Stimulated activated CD8-positive, alpha-beta memory T cell treated with anti-CD3 and anti-CD28 coated beads, Interleukin-4, amount 100 ng/mL, for 1 hour (primary cell): ENCODE measurements at regions not wholly inside any gene's neighbourhood (a gene's known extent, or its start where the extent isn't known, plus 50 kb on each side); places are given as distances from the start of the nearest gene placed in this dataset.
A peak's percentile ranks its signal among the peaks of the same experiment; 100 is the strongest.
"Not testable (repeated sequence)": the region's sequence is repeated elsewhere in the genome, so short reads cannot be mapped to it uniquely, and the experiment has no call there.

Experiments used
- DNase-seq, 2 donors: peaks; one replicate each; pipeline ENCODE4 v3.0.0-alpha.2; 2020; ENCODE audit warnings: low read depth in 2 of 2, low spot score in 1 of 2

DNA sequence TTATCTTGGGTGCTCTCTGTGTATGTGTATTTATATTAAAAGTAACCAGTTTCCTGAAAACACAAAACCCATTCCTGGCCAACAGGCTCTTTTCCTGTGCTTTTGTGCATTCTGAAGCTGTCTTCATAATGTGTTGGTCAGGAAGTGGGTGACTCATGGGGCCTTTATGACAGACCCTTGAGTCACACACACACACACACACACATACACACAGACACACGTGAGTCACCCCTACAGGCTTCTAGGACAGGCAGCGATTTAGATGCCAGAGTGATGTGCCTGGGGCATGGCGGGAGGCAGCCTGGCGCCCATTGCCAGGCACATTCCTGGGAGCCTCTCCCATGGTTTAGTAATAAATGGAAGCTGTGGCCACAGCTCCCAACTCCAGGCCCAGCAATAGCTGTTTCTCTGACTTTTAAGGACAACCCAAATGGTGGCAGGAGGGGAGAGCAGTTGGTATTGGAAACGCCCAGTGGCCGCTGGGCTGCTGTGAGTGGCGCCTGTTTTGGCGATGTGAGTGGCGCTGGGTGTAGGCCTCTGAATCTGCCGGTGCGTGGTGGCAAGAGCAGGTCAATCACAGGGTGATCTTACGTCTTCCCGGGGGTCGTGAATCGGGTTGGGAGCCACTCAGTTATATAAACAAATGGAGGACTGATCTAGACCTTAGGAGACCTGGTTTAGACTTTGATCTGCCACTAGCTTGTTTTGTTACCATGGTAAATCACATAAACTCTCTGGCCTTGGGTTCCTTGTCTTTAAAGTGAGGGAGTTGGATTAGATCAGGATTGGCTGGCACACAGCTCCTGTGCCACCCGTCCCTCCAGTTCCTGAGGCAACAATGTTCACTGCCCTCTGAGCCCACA lies 150.7 kb upstream of the DLX2 start:
- peak in 1 of 2 donors; percentile 50 for DNase-seq

DNA sequence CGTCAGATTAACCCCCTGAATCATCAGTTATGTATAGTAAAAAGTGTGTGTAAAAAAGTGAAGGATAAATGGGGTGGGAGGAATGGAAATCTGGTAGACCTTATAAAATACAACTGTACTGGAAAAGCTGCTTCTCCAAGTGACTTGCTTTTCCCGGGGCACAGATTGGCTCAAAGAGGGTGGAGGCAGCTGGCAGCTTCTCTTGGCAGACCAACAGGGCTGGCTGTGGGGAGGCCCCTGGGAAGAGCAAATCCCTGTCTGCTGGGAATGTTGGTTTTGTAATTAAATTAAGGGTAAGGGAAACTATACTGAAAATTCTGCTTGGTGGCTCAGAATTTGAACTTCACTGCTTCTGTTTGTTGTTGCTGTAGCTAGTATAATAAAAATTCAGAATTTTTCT lies 154.2 kb upstream of the DLX2 start:
- no peak for DNase-seq

DNA sequence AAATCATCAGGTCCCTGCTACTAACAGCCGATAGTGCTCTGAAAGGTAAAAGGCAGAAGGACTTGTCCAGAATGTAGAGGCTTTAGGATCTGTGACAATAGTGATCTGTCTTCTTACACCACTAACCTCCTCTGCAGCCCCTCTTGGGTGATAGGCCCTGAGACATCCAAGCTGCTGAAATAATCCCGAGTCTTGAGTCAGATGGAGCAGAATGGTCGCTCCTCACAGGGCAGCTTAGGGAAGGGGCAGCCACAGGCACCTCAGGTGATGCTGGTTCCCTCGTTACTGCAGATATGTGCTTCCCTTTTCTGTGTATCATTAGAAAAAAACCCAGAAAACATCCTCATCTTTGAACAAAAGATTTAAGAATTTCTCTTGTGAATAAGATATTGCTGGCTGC lies 157.1 kb upstream of the DLX2 start:
- no peak for DNase-seq

DNA sequence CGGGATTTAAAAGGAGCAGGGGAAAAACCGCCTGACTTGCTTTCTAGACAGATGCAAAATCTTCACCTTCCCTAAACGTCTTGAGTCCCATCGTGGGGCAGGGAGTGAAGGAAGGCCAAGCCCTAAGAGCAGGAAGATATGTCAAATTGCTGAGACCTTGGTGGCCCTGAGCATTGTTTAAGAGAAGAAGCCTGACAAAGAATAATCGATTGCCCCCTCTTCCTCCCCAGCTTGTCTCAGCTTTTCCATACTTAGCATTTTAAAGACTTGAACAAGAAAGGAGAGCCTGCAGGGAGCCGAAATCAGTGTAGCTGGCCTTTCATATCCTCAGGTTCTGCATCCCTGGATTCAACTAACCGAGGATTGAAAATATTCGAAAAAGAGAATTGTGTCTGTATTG lies 157.6 kb upstream of the DLX2 start:
- no peak for DNase-seq

DNA sequence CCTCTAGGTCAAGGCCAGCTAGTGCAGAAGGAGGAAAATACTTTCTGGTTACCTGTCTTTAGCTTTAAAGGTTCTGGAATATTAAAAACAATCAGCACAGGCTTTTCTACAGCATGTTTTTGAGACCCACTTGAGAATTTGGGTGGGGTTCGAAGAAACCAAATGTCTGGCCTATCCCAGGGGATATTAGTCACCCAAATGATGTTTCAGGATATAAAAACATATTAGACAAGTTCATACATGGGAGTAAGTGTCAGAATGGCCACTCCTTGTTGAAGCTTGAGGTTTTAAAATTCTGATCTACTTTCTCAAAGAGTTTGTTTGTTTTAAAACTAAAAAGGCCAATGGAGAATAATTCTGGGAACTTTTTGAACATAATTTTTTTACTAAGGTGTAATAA lies 158.6 kb upstream of the DLX2 start:
- DNase-seq = no peak

DNA sequence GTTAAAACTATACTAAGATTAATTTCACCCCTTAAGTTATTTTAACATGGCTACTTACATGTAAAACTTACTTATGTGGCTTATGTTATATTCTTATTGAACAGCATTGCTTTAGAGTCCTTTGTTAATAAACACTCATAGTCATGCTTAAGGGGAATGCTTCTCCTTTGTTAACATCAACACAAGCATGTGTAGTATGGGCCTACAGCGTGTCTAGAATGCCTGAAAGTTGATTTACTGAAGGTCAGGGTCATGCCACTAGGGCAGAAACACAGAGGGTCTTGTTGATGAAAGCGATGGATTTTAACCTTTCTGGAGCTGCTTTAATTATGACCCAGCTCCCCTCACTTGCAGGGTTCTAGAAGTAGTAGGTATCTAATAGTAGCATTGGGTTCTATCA lies 159.8 kb upstream of the DLX2 start:
- DNase-seq = no peak

DNA sequence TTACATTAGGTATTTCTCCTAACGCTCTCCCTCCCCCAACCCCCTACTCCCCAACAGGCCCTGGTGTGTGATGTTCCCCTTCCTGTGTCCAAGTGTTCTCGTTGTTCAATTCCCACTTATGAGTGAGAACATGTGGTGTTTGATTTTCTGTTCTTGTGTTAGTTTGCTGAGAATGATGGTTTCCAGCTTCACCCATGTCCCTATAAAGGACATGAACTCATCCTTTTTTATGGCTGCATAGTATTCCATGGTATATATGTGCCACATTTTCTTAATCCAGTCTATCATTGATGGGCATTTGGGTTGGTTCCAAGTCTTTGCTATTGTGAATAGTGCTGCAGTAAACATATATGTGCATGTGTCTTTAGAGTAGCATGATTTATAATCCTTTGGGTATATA lies 162.1 kb upstream of the DLX2 start:
- not testable (repeated sequence) for DNase-seq

DNA sequence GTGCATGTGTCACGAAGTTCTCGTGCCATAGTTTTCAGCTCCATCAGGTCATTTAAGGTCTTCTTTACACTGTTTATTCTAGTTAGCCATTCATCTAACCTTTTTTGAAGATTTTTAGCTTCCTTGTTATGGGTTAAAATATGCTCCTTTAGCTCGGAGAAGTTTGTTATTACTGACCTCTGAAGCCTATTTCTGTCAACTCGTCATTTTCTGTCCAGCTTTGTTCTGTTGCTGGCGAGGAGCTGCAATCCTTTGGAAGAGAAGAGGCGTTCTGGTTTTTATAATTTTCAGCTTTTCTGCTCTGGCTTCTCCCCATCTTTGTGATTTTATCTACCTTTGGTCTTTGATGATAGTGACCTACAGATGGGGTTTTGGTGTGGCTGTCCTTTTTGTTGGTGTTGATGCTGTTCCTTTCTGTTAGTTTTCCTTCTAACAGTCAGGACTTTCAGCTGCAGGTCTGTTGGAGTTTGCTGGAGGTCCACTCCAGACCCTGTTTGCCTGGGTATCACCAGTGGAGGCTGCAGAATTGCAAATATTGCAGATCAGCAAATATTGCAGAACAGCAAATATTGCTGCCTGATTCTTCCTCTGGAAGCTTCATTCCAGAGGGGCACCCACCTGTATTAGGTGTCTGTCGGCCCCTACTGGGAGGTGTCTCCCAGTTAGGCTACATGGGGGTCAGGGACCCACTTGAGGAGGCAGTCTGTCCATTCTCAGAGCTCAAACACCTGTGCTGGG lies 157.7 kb upstream of the ITGA6 start:
- not testable (repeated sequence) for DNase-seq

DNA sequence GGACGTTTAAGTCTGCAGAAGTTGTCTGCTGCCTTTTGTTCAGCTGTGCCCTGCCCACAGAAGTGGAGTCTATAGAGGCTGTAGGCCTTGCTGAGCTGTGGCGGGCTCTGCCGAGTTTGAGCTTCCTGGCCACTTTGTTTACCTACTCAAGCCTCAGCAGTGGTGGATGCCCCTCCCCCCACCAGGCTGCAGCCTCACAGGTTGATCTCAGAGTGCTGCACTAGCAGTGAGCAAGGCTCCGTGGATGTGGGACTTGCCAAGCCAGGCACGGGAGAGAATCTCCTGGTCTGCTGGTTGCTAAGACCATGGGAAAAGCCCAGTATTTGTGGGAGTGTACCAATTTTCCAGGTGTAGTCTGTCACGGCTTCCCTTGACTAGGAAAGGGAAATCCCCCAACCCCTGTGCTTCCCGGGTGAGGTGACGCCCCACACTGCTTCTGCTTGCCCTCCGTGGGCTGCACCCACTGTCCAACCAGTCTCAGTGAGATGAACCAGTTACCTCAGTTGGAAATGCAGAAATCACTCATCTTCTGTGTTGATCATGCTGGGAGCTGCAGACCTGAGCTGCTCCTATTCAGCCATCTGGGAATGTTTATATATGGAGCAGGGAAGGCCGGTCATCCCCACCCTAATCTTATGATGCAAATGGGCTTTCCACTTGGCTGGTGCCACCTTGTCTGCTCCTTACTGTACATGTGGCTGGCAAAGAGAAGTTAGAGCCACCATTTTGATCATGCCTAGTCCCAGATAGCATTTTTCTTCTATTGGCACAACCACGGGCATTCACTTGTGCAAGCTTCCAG lies 156.9 kb upstream of the ITGA6 start:
- DNase-seq = no peak

DNA sequence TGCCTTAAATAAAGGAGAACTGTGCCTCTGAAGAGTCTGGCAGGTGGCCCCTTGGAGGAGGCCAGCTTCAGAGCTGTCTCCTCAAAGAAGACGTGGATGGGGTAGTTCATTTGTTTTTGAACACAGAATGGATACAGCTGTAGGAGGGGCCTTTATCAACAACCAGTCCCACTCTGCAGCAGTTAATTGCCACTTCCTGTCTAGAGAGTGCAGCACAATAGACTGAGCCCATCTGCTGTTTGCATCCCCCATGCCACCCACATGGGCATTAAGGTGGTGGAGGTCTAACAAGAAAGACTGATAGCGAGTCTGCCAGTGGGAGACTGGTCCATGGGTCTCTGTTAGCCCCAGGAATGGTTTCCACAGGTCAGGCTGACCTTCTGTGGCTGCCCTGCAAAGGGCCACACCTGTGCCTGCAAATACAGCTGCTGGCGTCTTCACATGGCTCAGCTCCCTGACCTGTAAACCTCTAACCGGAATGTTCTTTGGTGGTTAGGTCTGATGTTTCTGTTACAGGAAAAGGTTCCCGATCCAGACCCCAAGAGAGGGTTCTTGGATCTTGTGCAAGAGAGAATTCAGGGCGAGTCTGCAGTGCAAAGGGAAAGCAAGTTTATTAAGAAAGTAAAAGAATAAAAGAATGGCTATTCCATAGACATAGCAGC lies 153.3 kb upstream of the ITGA6 start:
- no peak for DNase-seq

DNA sequence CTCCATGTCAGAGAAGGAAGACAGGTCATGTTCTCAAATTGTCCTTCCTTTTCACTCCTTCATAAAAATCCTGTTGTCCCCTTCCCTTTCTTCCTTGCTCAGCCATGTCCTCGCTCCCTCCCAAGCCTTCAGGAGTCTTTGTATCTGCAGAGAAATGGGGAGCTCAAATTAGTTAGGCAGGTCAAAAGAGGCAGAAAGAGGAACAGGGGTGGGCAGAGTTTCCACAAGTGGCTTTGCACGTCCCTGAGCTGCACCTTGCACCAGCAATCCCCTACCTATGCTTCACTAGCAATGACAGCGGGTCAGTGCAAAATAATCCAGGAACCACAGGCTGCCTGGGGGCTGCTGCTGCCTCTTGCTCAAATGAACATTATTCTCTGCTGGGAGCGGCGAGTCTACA lies 152.1 kb upstream of the ITGA6 start:
- DNase-seq = no peak

DNA sequence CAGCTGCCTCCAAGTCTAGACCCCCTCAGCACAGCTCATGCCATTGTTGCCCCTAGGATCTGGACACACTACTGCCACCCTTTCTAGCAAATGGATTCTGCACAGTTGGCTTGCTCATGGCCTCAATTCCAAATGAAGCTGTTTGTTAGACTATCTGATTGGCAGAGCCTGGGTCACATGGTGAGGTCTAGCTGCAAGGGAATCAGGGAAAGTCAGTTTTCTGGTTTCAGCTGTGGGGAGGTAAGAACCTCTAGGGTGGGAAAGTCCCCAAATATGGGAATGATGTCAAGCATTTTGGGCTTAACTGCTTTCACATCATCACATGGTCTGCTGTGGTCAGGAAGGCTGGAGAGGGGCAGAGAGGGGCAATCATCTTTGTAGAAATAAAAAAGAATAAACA lies 150.4 kb upstream of the ITGA6 start:
- no peak for DNase-seq

DNA sequence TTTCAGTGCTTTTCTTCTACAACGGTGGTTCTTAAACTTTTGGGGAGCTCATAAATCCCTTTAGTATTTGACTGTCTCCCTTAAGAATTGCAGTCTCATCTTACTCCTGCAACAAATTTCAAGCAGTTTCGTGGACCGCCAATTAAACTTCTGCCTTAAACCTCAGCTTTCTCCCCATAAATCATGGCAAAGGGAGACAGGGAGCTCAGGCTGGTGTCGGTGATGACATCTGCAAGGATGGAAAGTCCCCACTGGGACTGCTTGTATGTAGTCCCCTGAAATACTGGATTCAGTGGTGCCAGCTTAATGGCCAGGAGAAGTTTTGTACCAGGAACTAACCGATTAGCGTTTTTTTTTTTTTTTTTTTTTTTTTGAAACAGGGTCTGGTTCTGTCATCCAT lies 148.7 kb upstream of the ITGA6 start:
- no peak for DNase-seq

DNA sequence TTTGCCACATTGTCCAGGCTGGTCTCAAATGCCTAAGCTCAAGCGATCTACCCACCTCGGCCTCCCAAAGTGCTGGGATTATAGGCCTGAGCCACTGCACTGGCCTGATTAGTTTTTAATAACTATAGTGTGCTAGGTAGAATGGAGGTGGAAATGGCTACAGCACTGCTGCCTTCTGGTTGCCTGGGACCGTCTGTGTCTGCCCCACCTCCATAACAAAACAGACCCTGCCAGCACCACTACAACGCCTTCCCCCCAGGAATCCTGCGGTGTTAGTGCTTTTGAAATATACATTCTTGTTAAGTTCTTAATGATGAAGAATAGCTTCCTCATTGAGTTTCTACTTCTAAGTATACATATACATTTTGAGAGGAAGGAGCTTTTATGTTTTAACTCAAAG lies 148.2 kb upstream of the ITGA6 start:
- DNase-seq = no peak

DNA sequence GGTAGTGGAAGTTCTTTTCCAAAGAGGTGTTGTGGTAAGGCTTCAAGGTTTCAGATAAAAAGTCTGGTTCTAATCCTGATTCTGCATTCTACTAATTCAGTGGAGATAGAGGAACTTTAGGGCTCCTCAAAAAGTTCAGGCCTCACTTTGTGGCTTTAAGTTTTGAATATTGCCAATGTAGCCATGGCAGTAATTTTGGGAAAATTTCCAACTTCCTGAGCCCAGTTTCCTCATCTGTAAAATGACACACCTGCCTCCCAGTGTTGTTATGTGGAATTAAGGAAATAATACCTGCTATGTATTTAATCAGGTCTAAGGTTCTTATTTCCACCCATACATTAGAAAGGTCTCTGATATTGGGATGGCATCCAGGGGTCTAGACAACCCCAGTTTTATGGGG lies 147.6 kb upstream of the ITGA6 start:
- DNase-seq = no peak

DNA sequence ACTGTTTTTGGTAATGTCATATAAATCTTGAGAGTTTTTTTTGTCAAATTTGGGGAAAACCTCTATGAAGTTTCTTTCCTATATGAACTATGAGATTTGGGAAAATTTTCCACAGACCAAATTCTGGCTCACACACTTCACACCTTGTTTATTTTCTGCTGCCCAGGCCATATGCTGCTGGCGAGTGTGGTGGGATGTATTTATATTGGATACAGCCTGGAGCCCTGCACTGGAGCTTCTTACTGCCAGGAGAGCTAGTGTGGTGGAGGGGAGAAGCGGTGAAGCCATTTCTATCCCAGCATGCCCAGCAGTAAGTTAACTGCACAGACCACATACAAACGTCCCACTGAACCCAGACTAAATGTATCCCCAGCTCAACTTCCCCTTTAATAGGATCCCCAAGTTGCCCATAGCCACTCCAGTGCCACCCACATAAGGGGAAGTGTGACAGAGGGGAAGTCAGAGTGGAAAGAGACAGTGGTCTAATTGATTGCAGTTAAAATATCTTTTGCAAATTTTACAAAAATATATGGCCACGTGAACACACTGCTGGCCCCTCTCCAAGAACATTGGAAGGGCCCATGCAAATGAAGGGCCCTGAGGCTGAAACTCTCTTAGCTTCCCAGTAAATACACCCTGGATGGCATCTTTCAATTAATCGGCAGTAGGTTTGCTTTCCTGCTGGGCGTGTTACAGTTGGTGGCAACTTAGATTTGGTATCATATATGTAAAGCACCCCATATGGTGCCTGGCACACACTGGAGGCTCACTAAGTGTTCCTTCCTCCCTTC lies 146.6 kb upstream of the ITGA6 start:
- no peak for DNase-seq

DNA sequence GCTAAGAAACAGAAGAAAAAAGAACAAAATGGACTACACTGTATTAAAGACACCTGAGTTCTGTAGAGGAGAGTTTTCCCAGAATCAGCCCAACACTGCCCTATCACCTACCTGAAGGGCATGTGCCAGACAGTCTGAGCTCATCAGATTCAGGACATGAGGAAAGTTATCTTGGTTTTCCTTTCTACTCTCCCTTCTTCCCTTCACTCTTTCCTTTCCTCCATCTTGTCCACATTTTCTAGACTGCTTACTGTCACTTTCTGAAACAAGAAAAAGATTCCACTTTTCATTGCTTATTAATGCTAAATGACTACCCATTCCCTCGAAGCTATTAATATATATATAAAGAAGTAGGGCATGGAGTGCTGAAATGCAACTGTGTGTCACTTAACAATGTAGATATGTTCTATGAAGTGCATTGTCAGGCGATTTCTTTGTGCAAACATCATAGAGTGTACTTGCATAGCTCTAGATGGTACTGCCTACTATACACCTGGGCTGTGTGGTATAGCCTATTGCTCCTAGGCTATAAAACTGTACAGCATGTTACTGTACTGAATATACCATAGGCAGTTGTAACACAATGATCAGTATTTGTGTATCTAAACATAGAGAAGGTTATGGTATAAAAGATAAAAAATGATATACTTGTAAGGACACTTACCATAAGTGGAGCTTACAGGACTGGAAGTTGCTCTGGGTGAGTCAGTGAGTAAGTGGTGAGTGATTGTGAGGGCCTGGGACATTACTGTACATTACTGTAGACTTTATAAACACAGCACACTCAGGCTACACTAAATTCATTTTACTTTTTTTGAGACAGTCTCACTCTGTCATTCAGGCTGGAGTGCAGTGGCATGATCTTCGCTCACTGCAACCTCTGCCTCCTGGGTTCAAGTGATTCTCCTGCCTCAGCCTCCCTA lies 145.5 kb upstream of the ITGA6 start:
- DNase-seq = no peak

DNA sequence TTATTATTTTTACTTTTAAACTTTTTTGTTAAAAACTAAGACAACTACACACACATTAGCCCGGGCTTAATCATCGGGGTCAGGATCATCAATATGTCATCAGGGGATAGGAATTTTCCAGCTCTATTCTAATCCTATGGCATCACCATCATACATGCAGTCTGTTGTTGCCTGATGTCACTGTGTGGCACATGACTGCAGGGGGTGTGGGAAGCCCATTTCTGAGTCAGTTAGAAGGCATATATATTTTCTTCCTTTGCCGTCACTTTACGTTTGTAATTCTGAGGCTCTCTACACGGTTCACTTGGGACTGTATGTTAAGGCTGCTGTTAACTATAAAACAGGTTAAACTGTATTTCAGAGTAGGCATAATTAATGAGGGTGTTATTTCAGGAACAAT lies 144.4 kb upstream of the ITGA6 start:
- DNase-seq = no peak

DNA sequence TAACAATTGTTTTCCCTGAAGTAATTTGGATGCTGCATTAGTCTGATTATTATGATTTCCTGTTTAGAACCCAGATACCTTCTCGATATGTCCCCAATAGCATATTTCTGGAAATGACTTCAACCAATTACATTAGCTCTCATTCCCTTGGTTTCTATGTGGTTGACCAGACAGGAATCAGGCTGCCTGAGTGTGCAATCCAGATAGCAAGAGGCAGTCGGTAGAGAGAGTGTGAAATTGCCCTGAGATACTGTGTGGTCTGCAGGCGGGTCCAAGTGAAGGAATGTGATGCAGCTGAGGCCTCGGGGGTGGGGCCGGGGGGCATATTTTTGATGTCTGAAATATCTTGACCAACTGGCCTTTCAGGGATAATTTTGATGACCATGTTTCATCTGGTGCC lies 143.9 kb upstream of the ITGA6 start:
- DNase-seq = no peak
